OCI-LY7 (cell line): ENCODE measurements at regions not wholly inside any gene's neighbourhood (a gene's known extent, or its start where the extent isn't known, plus 50 kb on each side); places are given as distances from the start of the nearest gene placed in this dataset.

ENCODE experiments used
- BruUV-seq: library from RNA; stranded (reverse); fragments of 400-500 nt; replicated peaks from 2 replicates; lab custom pipeline; 2021; lab: Mats Ljungman, UMichigan
- CTCF ChIA-PET: fragments of 300-600 bp; sonication (Branson Sonifier 250); formaldehyde crosslinking; loops from one replicate; lab custom pipeline; 2022; ENCODE audit warnings: antibody characterized with exemption; ENCODE audit not compliant: unreplicated experiment; lab: Charles Lee
- POLR2A ChIA-PET: fragments of 300-600 bp; sonication (Branson Sonifier 250); formaldehyde crosslinking; loops from one replicate; lab custom pipeline; 2022; ENCODE audit warnings: antibody characterized with exemption; lab: Charles Lee
- DNase-seq: peaks from one replicate; pipeline ENCODE4 v3.0.0-alpha.2; 2015; ENCODE audit warnings: low spot score
- H2AFZ ChIP-seq: fragments of 200-600 bp; sonication (generic), shearing (Covaris generic); 2 replicates; pipeline ENCODE4 v1.6.1; 2014; ENCODE audit warnings: mild to moderate bottlenecking, antibody characterized with exemption, low read length, moderate library complexity
- H3K27ac ChIP-seq: fragments of 200-600 bp; sonication (generic); 2 replicates; pipeline ENCODE4 v1.5.1; 2014; ENCODE audit warnings: mixed run types, low read depth, mild to moderate bottlenecking, moderate library complexity, low read length, inconsistent platforms; ENCODE audit not compliant: poor library complexity, severe bottlenecking
- H3K36me3 ChIP-seq: fragments of 200-600 bp; sonication (generic); 2 replicates; pipeline ENCODE4 v1.6.1; 2014; ENCODE audit warnings: mild to moderate bottlenecking, antibody characterized with exemption, low read length, moderate library complexity, mixed read lengths; ENCODE audit not compliant: insufficient read depth
- H3K4me1 ChIP-seq: fragments of 200-600 bp; sonication (generic); 2 replicates; pipeline ENCODE4 v1.5.1; 2014; ENCODE audit warnings: mild to moderate bottlenecking, low read length; ENCODE audit not compliant: insufficient read depth, poor library complexity, severe bottlenecking
- H3K4me2 ChIP-seq: fragments of 200-600 bp; sonication (generic); 2 replicates; pipeline ENCODE4 v1.6.1; 2014; ENCODE audit warnings: mild to moderate bottlenecking, low read length
- H3K4me3 ChIP-seq: fragments of 200-600 bp; sonication (generic); 2 replicates; pipeline ENCODE4 v1.5.1; 2014; ENCODE audit warnings: mild to moderate bottlenecking, low read depth, low read length; ENCODE audit not compliant: poor library complexity, severe bottlenecking
- H3K79me2 ChIP-seq: fragments of 200-600 bp; sonication (generic); 2 replicates; pipeline ENCODE4 v1.6.1; 2016; ENCODE audit warnings: low read depth, mild to moderate bottlenecking, low read length, moderate library complexity, mixed read lengths; ENCODE audit not compliant: insufficient read depth
- H3K9me2 ChIP-seq: fragments of 200-600 bp; sonication (generic); 2 replicates; pipeline ENCODE4 v1.6.1; 2016; ENCODE audit warnings: mild to moderate bottlenecking, low read length, mixed read lengths; ENCODE audit not compliant: insufficient read depth
- H3K9me3 ChIP-seq: fragments of 200-600 bp; sonication (generic); 2 replicates; pipeline ENCODE4 v1.6.1; 2014; ENCODE audit warnings: mild to moderate bottlenecking, mixed run types, low read length, mixed read lengths
- H4K20me1 ChIP-seq: fragments of 200-600 bp; sonication (generic); 2 replicates; pipeline ENCODE4 v1.6.1; 2014; ENCODE audit warnings: mild to moderate bottlenecking, antibody characterized with exemption, low read length, moderate library complexity, mixed read lengths; ENCODE audit not compliant: insufficient read depth
- CTCF ChIP-seq: fragments of 200-600 bp; sonication (generic); conservative IDR thresholded peaks from 2 replicates; pipeline ENCODE4 v1.5.1; 2014; ENCODE audit warnings: mild to moderate bottlenecking, antibody characterized with exemption, low read length, moderate library complexity, mixed read lengths
- EZH2phosphoT487 ChIP-seq: fragments of 200-600 bp; sonication (generic); IDR thresholded peaks from 2 replicates; pipeline ENCODE4 v1.6.1; 2018; ENCODE audit warnings: low read depth, borderline replicate concordance, mild to moderate bottlenecking, mixed run types, antibody characterized with exemption, low read length, moderate library complexity, mixed read lengths
- intact Hi-C: fragments of 100-400 bp; cut with micrococcal nuclease; formaldehyde crosslinking; loops from one replicate; pipeline ENCODE4 v1.10.0; 2022; ENCODE audit not compliant: unreplicated experiment

GRCh38 chr4:188984518-188984917 is 845.3 kb downstream of the TRIML1 start:
- H3K27ac ChIP-seq: no peak overlapping the region
- no peak for DNase-seq
- no peaks in the 10 kb centered on the region for H3K9me2 ChIP-seq
- H3K4me3 ChIP-seq: no peak overlapping the region
- TF ChIP-seq EZH2phosphoT487 (no peak), CTCF (no peak)
- no peaks in the 10 kb centered on the region for H3K79me2 ChIP-seq
- intact Hi-C loops: no loop called here
- H3K4me2 ChIP-seq: no peak overlapping the region
- no peaks in the 10 kb centered on the region for H4K20me1 ChIP-seq
- ChIA-PET POLR2A (no interaction called here), CTCF (no interaction called here)
- BruUV-seq: no TSS peak
- no peaks in the 10 kb centered on the region for H3K9me3 ChIP-seq
- no peak overlapping the region for H2AFZ ChIP-seq
- no peaks in the 10 kb centered on the region for H3K36me3 ChIP-seq
- H3K4me1 ChIP-seq: no peaks in the 10 kb centered on the region

GRCh38 chr4:188986271-188986689 is 847.0 kb downstream of the TRIML1 start:
- H3K79me2 ChIP-seq: no peaks in the 10 kb centered on the region
- H4K20me1 ChIP-seq: no peaks in the 10 kb centered on the region
- POLR2A ChIA-PET: interaction anchor here (0.7 kb wide), 1 partner anchor 240 kb away, joined by 4 read pairs; no protein-coding TSS in a partner anchor
- DNase-seq: no peak
- H3K4me2 ChIP-seq: no peak overlapping the region
- no peaks in the 10 kb centered on the region for H3K9me3 ChIP-seq
- H3K36me3 ChIP-seq: no peaks in the 10 kb centered on the region
- no peak overlapping the region for H3K27ac ChIP-seq
- intact Hi-C loops: no loop called here
- no peaks in the 10 kb centered on the region for H3K4me1 ChIP-seq
- H3K4me3 ChIP-seq: no peak overlapping the region
- H3K9me2 ChIP-seq: no peaks in the 10 kb centered on the region
- BruUV-seq: no TSS peak
- CTCF ChIA-PET: no interaction called here
- TF ChIP-seq CTCF: no peak
- TF ChIP-seq EZH2phosphoT487: no peak
- H2AFZ ChIP-seq: no peak overlapping the region

- H3K79me2 ChIP-seq: no peaks in the 10 kb centered on the region
- no peak overlapping the region for H3K4me2 ChIP-seq
- ChIA-PET CTCF (no interaction called here), POLR2A (no interaction called here)
- TF ChIP-seq EZH2phosphoT487 (no peak), CTCF (no peak)
- no peaks in the 10 kb centered on the region for H3K9me3 ChIP-seq
- H3K4me3 ChIP-seq: no peak overlapping the region
- intact Hi-C loops: no loop called here
- DNase-seq: no peak
- H3K27ac ChIP-seq: no peak overlapping the region
- H3K36me3 ChIP-seq: no peaks in the 10 kb centered on the region
- no peaks in the 10 kb centered on the region for H4K20me1 ChIP-seq
- no peaks in the 10 kb centered on the region for H3K4me1 ChIP-seq
- no peaks in the 10 kb centered on the region for H3K9me2 ChIP-seq
- no peak overlapping the region for H2AFZ ChIP-seq
- BruUV-seq: no TSS peak
Measured at GRCh38 chr4:188987011-188987410, 847.8 kb downstream of the TRIML1 start.
